Mucosa of gallbladder (tissue), 1 donor: ENCODE measurements at regions not wholly inside any gene's neighbourhood (a gene's known extent, or its start where the extent isn't known, plus 50 kb on each side); places are given as distances from the start of the nearest gene placed in this dataset.
"Not testable (repeated sequence)": the region's sequence is repeated elsewhere in the genome, so short reads cannot be mapped to it uniquely, and the experiment has no call there.

ENCODE experiments used
- DNase-seq: peaks from one replicate; pipeline ENCODE4 v3.0.0-alpha.2; 2020; ENCODE audit warnings: low spot score
- donor health status: DM: no; HTN: no; CAD: no.

GRCh38 chr3:34634939-34635338 lies 836.5 kb downstream of the PDCD6IP start:
- DNase-seq = no peak

- no peak for DNase-seq
These were observed 837.0 kb downstream of the PDCD6IP start for GRCh38 chr3:34635352-34635850.

- DNase-seq = no peak
These were observed 848.6 kb downstream of the PDCD6IP start for GRCh38 chr3:34646911-34647460.

GRCh38 chr3:34650131-34650530 lies 851.7 kb downstream of the PDCD6IP start:
- DNase-seq = no peak

GRCh38 chr3:34668915-34669314 lies 870.5 kb downstream of the PDCD6IP start:
- no peak for DNase-seq

GRCh38 chr3:34669490-34669889 lies 871.1 kb downstream of the PDCD6IP start:
- no peak for DNase-seq

GRCh38 chr3:34675383-34676120 lies 877.1 kb downstream of the PDCD6IP start:
- DNase-seq = no peak

GRCh38 chr3:34676436-34676835 lies 878.0 kb downstream of the PDCD6IP start:
- no peak for DNase-seq

- DNase-seq = no peak
These were observed 880.1 kb downstream of the PDCD6IP start for GRCh38 chr3:34678575-34678974.

GRCh38 chr3:34679055-34679454 lies 880.6 kb downstream of the PDCD6IP start:
- DNase-seq = not testable (repeated sequence)

GRCh38 chr3:34683851-34684250 lies 885.4 kb downstream of the PDCD6IP start:
- peak; percentile 61 for DNase-seq

GRCh38 chr3:34686541-34686940 lies 888.1 kb downstream of the PDCD6IP start:
- DNase-seq = no peak

- no peak for DNase-seq
These were observed 889.2 kb downstream of the PDCD6IP start for GRCh38 chr3:34687671-34688070.

- no peak for DNase-seq
These were observed 898.4 kb downstream of the PDCD6IP start for GRCh38 chr3:34696831-34697230.

GRCh38 chr3:34703053-34703452 lies 904.6 kb downstream of the PDCD6IP start:
- no peak for DNase-seq

GRCh38 chr3:34724916-34725499 lies 914.3 kb upstream of the ARPP21 start:
- DNase-seq = no peak

GRCh38 chr3:34725774-34726173 lies 913.6 kb upstream of the ARPP21 start:
- no peak for DNase-seq

- DNase-seq = no peak
These were observed 911.6 kb upstream of the ARPP21 start for GRCh38 chr3:34727700-34728099.

GRCh38 chr3:34742151-34742550 lies 897.2 kb upstream of the ARPP21 start:
- no peak for DNase-seq

- no peak for DNase-seq
These were observed 880.6 kb upstream of the ARPP21 start for GRCh38 chr3:34758630-34759261.

GRCh38 chr3:34777386-34777785 lies 861.9 kb upstream of the ARPP21 start:
- no peak for DNase-seq

GRCh38 chr3:34779092-34779491 lies 860.2 kb upstream of the ARPP21 start:
- no peak for DNase-seq

GRCh38 chr3:34780294-34780693 lies 859.0 kb upstream of the ARPP21 start:
- DNase-seq = no peak
